Glutamatergic neuron (in vitro differentiated cells): ENCODE measurements at regions not wholly inside any gene's neighbourhood (a gene's known extent, or its start where the extent isn't known, plus 50 kb on each side); places are given as distances from the start of the nearest gene placed in this dataset.
A peak's percentile ranks its signal among the peaks of the same experiment; 100 is the strongest.
"Not testable (repeated sequence)": the region's sequence is repeated elsewhere in the genome, so short reads cannot be mapped to it uniquely, and the experiment has no call there.

Source experiments
- DNase-seq: peaks from one replicate; pipeline ENCODE4 v3.0.0; 2022
- H3K27ac Mint-ChIP-seq: one replicate; pipeline ENCODE4 v1.8.0; 2020; ENCODE audit warnings: mild to moderate bottlenecking, mixed read lengths, inconsistent platforms; ENCODE audit not compliant: unreplicated experiment
- H3K27me3 Mint-ChIP-seq: one replicate; pipeline ENCODE4 v1.8.0; 2020; ENCODE audit warnings: mild to moderate bottlenecking, moderate library complexity, mixed read lengths, inconsistent platforms; ENCODE audit not compliant: unreplicated experiment
- H3K36me3 Mint-ChIP-seq: one replicate; pipeline ENCODE4 v1.8.0; 2020; ENCODE audit warnings: mild to moderate bottlenecking, mixed read lengths, inconsistent platforms; ENCODE audit not compliant: unreplicated experiment
- H3K4me1 Mint-ChIP-seq: one replicate; pipeline ENCODE4 v1.8.0; 2020; ENCODE audit warnings: mild to moderate bottlenecking, low read depth, mixed read lengths, inconsistent platforms; ENCODE audit not compliant: unreplicated experiment
- H3K4me3 Mint-ChIP-seq: one replicate; pipeline ENCODE4 v1.8.0; 2020; ENCODE audit warnings: mild to moderate bottlenecking, mixed read lengths, inconsistent platforms; ENCODE audit not compliant: unreplicated experiment
- H3K9me3 Mint-ChIP-seq: one replicate; pipeline ENCODE4 v1.8.0; 2020; ENCODE audit warnings: mild to moderate bottlenecking, moderate library complexity, mixed read lengths, inconsistent platforms; ENCODE audit not compliant: unreplicated experiment
- TF ChIP-seq, protein P1 (sequence below): fragments of 200-600 bp; sonication (generic); IDR thresholded peaks from one replicate; pipeline ENCODE4 v1.5.0; 2021; ENCODE audit not compliant: partially characterized antibody, unreplicated experiment

DNA sequence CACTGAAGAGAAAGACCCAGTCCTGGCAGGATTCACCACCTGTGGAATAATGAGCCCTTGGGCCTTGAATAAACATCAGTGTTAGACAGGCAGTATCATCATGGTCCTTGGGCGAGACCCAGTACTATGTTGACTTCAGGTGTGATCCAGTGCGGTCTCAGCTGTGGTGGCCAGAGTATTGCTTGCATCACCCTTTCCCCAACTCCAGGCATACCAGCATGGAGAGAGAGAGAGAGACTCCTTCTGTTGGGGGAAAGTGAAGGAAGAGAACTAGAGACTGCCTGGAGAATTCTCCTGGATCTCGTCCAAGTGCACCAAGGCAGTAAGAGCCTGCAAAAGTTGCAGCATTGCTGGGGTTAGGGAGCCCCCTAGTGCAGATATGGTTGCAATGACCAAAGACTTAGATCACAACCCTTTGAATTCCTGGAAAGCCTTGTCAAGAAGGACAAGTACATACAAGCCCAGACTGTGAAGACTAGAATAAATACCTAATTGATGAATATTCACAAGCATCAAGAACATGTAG is 61.1 kb upstream of the VAMP7 start:
- no peaks in the 10 kb centered on the region for H3K4me1 Mint-ChIP-seq
- peaks cover 2% of the 10 kb centered on the region for H3K27me3 Mint-ChIP-seq
- no peak overlapping the region for H3K27ac Mint-ChIP-seq
- no peak overlapping the region for H3K4me3 Mint-ChIP-seq
- TF ChIP-seq, protein P1, sequence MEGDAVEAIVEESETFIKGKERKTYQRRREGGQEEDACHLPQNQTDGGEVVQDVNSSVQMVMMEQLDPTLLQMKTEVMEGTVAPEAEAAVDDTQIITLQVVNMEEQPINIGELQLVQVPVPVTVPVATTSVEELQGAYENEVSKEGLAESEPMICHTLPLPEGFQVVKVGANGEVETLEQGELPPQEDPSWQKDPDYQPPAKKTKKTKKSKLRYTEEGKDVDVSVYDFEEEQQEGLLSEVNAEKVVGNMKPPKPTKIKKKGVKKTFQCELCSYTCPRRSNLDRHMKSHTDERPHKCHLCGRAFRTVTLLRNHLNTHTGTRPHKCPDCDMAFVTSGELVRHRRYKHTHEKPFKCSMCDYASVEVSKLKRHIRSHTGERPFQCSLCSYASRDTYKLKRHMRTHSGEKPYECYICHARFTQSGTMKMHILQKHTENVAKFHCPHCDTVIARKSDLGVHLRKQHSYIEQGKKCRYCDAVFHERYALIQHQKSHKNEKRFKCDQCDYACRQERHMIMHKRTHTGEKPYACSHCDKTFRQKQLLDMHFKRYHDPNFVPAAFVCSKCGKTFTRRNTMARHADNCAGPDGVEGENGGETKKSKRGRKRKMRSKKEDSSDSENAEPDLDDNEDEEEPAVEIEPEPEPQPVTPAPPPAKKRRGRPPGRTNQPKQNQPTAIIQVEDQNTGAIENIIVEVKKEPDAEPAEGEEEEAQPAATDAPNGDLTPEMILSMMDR = peak; percentile 56
- no peaks in the 10 kb centered on the region for H3K36me3 Mint-ChIP-seq
- H3K9me3 Mint-ChIP-seq = peaks cover 5% of the 10 kb centered on the region
- peak; percentile 55 for DNase-seq

DNA sequence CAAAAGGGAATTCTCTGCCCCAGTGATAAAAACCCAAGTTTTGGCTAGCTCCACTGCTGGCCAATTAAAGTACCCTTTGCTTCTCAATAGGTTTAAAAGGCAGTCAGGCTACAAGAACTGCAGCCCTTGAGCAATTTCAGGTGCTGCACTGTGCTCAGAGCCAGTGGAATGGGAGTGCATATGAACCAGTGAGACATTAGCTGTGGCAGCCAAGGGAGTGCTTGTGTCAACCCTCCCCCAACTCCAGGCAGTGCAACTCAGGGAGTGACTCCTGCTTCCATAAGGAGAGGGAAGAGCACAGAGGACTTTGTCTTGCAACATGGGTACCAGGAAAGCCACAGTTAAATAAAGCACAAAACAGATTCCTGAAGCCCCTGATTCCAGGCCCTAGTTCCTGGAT is 61.6 kb upstream of the VAMP7 start:
- Mint-ChIP-seq H3K4me3 (no peak overlapping the region), H3K4me1 (no peaks in the 10 kb centered on the region), H3K27me3 (peaks cover 2% of the 10 kb centered on the region), H3K9me3 (peaks cover 5% of the 10 kb centered on the region), H3K27ac (no peak overlapping the region), H3K36me3 (no peaks in the 10 kb centered on the region)
- no peak for DNase-seq
- TF ChIP-seq, protein P1 = no peak

DNA sequence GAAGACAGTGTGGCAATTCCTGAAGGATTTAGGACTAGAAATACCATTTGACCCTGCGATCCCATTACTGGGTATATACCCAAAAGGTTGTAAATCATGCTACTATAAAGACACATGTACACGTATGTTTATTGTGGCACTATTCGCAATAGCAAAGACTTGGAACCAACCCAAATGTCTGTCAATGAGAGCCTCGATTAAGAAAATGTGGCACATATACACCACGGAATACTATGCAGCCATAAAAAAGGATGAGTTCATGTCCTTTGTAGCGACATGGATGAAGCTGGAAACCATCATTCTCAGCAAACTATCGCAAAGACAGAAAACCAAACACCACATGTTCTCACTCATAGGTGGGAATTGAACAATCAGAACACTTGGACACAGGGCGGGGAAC is 66.8 kb upstream of the VAMP7 start:
- H3K27ac Mint-ChIP-seq, H3K4me3 Mint-ChIP-seq, H3K36me3 Mint-ChIP-seq, H3K27me3 Mint-ChIP-seq, DNase-seq, H3K4me1 Mint-ChIP-seq: not testable (repeated sequence)
- peaks cover 22% of the 10 kb centered on the region for H3K9me3 Mint-ChIP-seq

DNA sequence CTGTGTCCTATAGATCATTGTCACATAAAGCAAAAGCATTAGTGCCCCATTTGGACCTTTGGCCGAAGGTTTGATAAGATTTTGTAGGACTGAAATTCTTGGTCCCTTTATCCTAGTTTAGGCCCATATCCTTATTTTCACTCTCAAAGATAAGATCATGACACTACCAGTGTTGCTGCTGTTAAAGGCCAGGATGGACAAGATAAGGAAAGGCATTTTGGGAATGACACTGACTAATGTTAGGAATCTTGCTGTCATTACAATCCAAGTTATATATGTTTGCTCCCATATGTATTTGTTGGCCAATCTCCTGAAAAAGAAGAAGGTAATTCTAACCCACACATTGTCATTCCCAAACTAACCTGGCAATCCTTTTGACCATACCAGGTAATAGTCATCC is 101.3 kb upstream of the VAMP7 start:
- peaks cover 5% of the 10 kb centered on the region for H3K27me3 Mint-ChIP-seq
- H3K36me3 Mint-ChIP-seq = no peaks in the 10 kb centered on the region
- H3K9me3 Mint-ChIP-seq = peaks cover 4% of the 10 kb centered on the region
- TF ChIP-seq, protein P1 = no peak
- no peaks in the 10 kb centered on the region for H3K4me1 Mint-ChIP-seq
- DNase-seq = no peak
- H3K27ac Mint-ChIP-seq = no peak overlapping the region
- no peak overlapping the region for H3K4me3 Mint-ChIP-seq

DNA sequence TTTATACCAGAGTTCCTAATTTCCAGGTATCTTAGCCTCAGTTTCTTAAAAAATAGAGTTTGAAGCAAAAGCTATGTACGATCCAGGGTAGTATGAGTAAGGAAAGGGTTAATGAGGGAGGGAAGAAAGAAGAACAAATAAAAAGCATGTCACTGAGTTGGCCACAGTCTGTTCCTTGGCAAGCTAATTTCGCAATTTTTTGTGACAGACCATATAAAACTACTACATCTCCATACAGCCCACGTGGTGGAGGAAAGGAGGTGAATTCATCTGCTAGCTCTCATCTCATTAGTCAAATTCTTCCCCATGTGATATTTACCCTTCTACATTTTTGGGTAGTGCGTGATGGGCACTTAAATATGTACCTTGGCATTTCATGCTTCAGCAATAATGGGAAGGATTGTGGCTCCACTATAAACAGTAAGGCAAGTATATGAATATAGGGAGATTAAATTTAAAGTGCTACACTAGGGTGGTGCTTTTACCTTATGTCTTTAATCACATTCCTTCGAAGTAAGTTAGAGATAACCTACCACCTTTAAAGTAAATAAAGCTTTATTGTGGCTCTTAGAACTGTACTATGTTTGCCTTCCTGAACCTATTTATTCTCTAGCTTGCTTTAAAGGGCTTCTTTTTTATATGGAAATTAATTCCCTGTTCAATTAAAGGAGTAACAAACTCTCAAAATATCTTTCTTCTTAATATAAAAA is 102.1 kb upstream of the VAMP7 start:
- H3K9me3 Mint-ChIP-seq = peaks cover 4% of the 10 kb centered on the region
- H3K27ac Mint-ChIP-seq = no peak overlapping the region
- H3K4me3 Mint-ChIP-seq = no peak overlapping the region
- TF ChIP-seq, protein P1 = no peak
- H3K27me3 Mint-ChIP-seq = peaks cover 3% of the 10 kb centered on the region
- no peaks in the 10 kb centered on the region for H3K4me1 Mint-ChIP-seq
- H3K36me3 Mint-ChIP-seq = peaks cover 4% of the 10 kb centered on the region
- DNase-seq = no peak
